HG03175 (cell line): ENCODE measurements at regions not wholly inside any gene's neighbourhood (a gene's known extent, or its start where the extent isn't known, plus 50 kb on each side); places are given as distances from the start of the nearest gene placed in this dataset.

ENCODE experiments used
- ATAC-seq: cut with Tn5 transposase; IDR thresholded peaks from one replicate; pipeline ENCODE4 v1.9.1; 2021; ENCODE audit warnings: mild to moderate bottlenecking, moderate library complexity; ENCODE audit not compliant: unreplicated experiment

DNA sequence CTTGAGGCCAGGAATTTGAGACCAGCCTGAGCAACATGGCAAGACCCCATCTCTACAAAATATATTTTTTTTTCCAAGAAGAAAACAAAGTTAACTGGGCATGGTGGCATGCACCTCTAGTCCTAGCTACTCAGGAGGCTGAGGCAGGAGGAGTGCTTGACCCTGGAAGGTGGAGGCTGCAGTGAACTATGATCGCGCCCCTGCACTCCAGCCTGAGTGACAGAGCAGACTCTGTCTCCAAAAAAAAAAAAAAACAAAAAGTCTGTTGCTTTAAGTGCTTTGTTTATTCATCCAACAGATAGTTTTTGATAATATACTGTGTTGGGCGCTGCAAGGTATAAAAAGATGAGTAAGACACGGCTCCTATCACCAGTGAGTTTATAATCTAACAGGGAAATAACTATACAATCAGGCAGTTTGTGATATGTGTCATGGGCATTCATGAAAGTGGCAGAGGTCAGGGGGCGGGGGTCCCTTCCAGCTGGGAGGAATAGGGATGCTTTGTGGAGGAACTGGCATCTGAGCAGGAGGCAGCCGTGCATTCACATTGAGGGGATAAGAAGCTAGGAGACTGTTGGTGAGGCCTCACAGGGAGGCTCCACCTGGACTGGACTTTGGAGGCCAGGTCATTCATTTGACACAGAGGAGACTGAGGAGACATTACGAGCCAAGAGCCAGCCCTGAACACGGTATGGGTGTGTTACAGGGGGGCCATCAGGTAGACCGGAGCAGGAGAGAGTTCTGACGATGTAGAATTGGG lies 67.3 kb upstream of the ERRFI1 start:
- ATAC-seq: no peak

DNA sequence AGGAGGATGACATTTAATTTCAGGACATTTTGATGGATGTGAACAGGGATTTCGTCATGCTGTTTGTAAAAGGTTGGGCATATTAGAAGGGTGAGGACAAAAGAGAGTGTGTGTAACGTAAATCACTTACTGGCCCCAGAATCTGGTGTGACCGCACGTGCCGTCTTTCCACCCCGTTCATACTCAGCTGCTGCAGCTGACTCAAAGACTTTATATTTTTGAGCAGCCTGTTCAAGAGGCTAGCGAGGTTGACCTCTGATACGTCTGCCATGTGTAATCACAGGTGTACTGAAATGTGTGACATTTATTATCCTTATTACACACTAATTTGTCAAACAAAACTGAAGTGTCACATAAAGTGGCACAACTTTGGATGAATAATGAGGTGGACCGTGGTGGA lies 66.5 kb upstream of the ERRFI1 start:
- ATAC-seq: no peak

DNA sequence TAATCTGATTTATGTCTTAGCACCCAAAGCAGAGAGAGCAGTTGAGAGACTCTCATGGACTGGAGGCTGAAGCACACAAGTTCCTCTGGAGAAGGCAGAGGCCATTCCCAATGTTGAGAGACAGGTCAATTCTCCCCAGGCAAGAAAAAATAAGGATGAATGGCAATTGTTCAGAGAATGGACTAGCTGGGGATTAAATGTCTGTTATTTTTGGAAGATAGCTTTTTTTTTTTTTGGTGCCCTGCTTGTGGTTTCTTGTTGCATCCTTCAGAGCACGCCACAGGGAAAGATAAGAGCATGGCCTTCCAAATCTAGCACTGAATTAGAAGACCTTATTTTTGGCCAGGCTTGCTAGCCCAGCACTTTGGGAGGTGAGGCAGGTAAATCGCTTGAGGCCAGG lies 65.6 kb upstream of the ERRFI1 start:
- no peak for ATAC-seq

DNA sequence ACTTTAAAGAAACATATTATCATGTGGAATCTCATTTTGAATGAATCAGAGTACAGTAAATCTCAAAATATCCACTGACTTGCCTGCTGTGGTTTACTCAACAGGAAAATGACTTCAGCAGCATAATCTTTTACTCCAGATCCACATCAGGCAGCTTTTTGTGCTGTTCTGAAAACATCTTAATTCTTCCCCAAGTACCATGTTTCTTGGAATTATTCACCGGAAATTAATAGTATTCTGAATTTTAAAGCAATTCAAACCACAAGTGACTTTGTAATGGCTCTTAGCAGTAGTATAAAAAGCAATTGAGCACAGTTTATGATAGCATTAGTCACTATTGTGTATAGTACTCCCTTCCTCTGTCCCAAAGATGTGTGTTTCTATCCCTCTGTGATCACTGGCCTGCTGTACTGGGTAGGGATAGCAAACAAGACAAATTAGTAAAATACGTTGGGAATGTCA lies 64.2 kb upstream of the ERRFI1 start:
- ATAC-seq: no peak

DNA sequence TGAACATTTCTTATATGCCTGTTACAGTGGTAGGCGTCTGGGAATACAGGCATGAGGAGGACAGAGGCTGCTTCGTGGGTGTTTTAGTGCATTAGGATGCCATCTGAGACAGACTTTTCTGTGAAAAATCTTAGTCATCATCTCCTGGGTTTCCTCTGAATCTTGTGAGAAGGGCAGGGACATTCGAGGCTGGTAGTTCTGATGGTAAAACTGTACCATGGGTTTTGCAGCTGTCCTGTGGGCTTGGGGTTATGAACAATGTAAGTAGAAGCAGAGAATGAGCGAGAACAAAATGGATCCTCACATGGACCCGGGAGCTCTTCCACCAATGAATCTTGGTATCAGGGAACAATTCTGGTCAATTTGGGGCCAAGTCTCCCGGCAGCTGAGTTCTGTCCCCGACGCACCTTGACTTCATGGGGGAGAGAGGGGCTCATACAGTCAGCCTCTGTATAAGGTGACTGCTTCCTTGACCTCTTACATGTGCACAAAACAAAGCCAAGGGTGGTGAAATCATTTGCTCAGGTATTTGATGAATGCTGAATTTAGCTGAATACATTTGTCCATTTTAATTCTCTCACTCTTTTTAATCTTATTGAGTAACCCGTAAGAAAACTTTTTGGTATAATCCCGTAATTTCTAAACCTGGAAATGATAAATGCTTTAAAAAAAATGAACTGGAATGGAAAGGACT lies 63.6 kb upstream of the ERRFI1 start:
- ATAC-seq: no peak

DNA sequence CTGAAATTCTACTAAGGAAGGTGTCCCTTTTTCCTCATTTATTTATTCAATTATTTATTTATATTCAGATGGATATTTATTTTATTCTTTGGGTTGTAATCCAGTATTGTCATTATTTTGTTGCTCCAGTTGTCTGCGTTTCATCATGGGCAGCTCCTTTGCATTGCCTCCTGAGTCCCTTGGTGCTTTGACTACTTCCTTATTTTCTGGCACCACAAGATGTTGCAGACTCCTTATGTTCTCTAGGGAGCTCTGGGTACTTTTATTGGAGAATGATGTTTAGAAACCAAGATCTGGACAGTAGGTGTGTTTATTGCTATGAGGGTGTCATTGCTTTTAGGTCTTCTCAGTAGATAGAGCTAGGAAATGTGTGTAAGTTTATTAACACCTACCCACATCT lies 59.9 kb upstream of the ERRFI1 start:
- no peak for ATAC-seq

DNA sequence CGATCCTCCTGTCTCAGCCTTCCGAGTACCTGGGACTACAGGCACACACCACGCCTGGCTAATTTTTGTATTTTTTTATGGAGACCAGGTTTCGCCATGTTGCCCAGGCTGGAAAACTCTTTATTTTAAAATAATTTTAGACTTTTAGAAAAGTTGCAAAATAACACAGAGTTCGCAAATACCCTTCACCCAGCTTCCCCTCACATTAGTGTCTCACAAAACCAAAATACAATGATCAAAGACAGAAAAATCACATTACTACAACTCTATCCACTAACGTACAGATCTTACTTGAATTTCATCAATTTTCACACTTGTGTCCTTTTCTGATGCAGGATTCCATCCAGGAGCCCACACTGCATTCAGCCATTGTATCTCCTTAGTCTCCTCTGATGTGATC lies 58.8 kb upstream of the ERRFI1 start:
- no peak for ATAC-seq

DNA sequence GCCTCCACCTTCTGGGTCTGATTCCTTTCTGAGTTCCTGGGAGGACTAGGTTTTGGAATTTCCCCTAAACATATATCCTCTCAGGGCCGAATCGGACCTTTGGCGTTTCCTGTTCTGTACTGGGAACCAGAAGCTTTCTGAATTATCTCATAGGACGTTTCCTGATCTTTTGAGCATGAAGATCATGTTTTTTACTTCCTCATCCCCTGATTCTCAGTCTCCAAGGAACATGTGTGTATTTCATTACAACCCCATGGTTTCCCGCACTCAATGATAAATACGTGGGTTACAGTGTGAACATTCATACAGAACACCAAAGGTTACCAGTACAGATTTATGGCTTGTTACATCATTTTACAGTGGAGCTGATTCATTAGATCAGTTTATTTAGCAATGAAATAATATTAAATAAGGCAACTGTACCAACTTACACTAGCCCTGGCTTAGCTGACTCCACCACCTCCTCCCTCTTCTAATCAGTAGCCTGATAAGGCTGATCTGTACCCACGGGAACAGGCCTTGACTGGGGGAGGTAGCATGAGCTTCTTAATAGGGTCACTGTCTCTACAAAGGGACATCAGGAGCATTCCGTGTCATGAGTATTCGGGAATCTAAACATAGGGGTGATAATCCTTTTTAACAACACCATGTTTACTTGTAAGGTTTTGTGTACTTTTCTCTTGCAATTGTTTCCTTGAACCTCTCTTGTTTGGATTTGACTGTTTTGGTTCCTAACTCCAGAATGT lies 57.8 kb upstream of the ERRFI1 start:
- no peak for ATAC-seq

DNA sequence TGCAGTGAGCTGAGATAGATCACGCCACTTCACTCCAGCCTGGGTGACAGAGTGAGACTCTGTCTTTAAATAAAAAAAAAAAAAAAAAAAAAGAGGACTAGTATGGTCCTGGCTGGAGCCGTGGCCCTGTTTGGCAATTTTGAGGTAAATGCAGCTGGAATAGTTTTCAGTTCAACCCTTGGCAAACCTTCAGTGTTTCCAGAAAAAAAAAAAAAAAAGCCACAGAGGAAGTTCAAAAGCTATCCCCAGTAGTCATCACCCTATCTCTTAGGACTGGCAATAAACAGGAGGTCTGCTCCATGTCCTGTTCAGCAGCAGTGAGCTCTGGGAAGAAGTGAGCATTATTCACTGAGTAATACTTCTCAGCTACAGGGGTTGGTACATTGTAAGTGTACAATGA lies 56.8 kb upstream of the ERRFI1 start:
- ATAC-seq: no peak

DNA sequence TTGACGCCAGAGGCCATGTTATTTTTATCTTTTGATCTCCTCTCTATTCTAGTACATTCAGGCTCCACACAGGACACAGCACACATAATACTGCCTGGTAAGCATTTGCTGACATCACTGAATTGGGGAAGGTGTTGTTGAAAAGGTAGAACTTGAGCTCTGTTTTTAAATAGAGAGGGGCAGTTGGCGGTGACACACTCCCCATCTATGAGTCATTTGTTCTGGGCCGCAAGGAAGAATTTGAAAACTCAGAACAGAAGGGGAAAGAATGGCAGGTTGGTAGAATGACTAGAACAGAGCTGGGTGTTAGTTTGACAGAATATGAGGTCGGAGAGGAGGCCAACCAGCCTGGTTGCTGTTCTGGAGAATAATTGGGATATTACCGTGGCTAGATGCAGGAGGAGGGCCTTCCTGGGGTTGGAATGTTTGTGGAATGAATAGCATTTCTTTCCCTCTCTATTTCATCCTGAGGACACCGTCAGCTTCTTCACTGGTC lies 52.1 kb upstream of the ERRFI1 start:
- ATAC-seq: no peak

DNA sequence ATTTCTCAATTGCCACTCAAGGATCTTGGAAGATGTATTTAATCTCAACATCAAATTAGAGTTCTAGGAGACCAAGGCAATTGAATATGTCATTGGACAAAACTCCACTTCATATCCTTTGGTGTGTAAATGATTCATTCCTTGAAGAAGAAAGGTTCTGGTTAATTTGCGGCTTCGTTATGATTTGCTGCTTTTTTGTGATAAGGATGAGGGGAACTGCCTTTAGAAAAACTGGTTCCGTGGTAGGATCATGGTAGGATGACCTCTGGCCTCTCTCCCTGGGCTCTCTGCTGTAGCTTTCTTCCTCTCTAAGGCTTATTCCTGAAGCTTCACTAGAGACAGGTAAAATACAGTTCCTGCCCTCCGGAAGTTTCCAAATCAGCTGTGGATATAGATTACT lies 51.5 kb upstream of the ERRFI1 start:
- ATAC-seq: no peak

DNA sequence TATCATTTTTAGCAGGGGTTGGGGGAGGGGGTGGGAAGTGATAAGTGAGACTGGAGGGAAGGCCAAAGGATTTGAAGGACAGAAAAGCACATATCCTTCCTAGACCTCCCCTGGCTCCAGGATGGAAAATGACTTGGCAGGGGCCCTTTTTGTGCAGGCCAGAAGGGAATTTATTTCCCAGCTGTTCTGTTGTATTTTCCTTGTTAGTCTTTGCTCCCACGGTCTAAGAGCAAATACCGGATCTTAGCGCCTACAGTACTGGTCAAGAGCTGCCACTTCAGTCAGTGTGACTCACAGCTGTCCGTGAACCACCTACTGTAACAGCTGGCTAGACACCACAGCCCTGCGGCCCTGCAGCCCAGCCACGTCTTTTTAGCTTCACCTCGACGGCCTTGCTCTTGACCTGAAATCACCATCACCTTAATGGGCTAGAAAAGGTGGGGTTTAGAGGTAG lies 51.0 kb upstream of the ERRFI1 start:
- no peak for ATAC-seq

DNA sequence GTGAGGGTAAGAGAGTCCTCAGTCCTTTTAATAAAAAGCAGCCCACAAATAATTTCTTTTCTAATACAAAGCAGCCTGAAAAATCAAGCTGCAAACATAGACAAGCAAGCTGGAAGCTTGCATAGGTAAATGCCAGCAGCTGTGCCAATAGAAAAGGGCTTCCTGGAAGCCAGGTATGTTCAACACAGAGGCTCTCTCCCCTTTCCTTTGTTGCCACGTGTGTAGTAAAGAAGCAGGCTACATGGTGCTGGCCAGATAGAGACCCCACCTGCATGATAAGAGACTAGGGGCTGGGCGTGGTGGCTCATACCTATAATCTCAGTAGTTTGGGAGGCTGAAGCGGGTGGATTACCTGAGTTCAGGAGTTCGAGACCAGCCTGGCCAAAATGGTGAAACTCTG lies 50.1 kb upstream of the ERRFI1 start:
- no peak for ATAC-seq
